IPS DF 6.9 (cell line): ENCODE measurements at regions not wholly inside any gene's neighbourhood (a gene's known extent, or its start where the extent isn't known, plus 50 kb on each side); places are given as distances from the start of the nearest gene placed in this dataset.

ENCODE experiments used
- DNase-seq: peaks from one replicate; pipeline ENCODE4 v3.0.0-alpha.2; 2013; ENCODE audit warnings: low read depth, low spot score
- H3K27ac ChIP-seq: one replicate; pipeline ENCODE4 v1.5.1; 2013; ENCODE audit warnings: low read length, control low read depth
- H3K27me3 ChIP-seq: 2 replicates; pipeline ENCODE4 v1.6.1; 2013; ENCODE audit warnings: mild to moderate bottlenecking, low read length; ENCODE audit not compliant: control insufficient read depth, insufficient read depth
- H3K36me3 ChIP-seq: 2 replicates; pipeline ENCODE4 v1.6.1; 2013; ENCODE audit warnings: low read length; ENCODE audit not compliant: control insufficient read depth, insufficient read depth
- H3K4me1 ChIP-seq: 2 replicates; pipeline ENCODE4 v1.6.1; 2013; ENCODE audit warnings: low read length; ENCODE audit not compliant: control insufficient read depth, insufficient read depth
- H3K4me3 ChIP-seq: 2 replicates; pipeline ENCODE4 v1.5.1; 2013; ENCODE audit warnings: mild to moderate bottlenecking, low read length
- H3K9me3 ChIP-seq: 2 replicates; pipeline ENCODE4 v1.6.1; 2013; ENCODE audit warnings: low read length, inconsistent platforms; ENCODE audit not compliant: control insufficient read depth, insufficient read depth
- WGBS: extraction: QIAGEN DNeasy Blood & Tissue Kit; methylation state at CpG from one replicate; pipeline ENCODE4 v1.1.7; 2013; ENCODE audit warnings: mixed read lengths, missing lambda C conversion rate; ENCODE audit not compliant: insufficient read length, insufficient coverage; 5-methylcytosine and 5-hydroxymethylcytosine counted together

DNA sequence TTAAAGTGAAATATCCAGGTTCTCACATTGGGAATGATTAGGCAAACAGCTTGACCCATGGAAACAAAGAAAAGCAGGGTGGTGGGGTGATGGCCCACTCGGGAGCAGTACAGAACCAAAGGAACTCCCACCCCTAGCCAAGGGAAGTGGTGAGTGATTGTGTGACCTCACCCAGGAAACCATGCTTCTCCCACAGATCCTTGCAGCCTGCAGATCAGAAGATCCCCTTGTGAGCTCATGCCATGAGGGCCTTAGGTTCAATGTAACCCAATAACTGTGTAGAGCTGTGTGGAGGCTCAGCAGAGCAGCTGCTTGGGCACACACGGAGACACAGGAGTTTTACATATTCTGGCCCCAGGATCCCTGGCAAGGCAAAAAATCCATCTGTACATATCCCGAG is 311.8 kb upstream of the DPYD start:
- no peak for DNase-seq
- no CpG with 5 or more reads among the region's 3 CpGs for WGBS
- H3K4me3 ChIP-seq: no peak overlapping the region
- H3K27ac ChIP-seq: no peak overlapping the region
- no peaks in the 10 kb centered on the region; the same call in 1 of the 2 replicates for H3K9me3 ChIP-seq
- no peaks in the 10 kb centered on the region for H3K27me3 ChIP-seq
- H3K36me3 ChIP-seq: no peaks in the 10 kb centered on the region
- no peaks in the 10 kb centered on the region for H3K4me1 ChIP-seq

DNA sequence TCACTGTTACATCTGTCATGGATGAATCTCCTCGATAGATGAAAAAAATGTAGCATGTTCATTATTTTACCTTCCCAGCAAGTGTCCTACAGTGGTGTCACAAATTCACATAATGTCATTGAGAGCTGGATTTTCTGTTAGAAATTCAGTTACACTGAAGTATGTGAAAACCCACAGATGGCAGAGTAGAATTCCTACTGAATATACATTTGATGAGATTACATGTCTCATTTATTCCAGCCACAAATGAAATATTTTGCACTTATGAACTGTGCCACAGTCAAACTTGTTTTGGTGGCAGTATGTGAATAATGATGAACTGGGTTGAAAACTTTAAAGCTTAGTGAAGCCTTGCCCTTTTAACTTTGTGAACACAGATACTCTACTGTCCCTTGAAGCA is 301.9 kb upstream of the DPYD start:
- H3K4me3 ChIP-seq: no peak overlapping the region
- no peak overlapping the region for H3K27ac ChIP-seq
- H3K36me3 ChIP-seq: no peaks in the 10 kb centered on the region
- no peak for DNase-seq
- no peaks in the 10 kb centered on the region for H3K9me3 ChIP-seq
- H3K4me1 ChIP-seq: no peaks in the 10 kb centered on the region
- no CpG with 5 or more reads among the region's 1 CpG for WGBS
- H3K27me3 ChIP-seq: no peaks in the 10 kb centered on the region

DNA sequence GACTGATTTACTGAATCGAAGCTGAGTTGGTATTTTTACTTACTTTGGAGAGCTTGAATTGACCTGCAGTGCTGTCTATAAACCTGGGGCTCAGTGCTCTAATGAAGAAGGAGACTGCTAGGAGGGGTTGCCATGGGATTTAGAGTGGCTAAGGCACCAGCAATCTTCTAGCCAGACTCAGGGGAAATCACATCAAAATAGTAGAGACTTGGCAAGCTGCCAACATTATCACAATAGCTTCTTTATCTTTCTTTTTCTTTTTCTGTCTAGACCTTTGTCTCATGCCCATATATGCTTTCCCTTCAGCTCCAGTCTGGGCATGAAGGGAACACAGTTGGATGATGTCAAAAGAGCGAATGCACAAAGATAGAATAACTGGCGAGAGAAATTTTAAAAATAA is 301.1 kb upstream of the DPYD start:
- no peak for DNase-seq
- Histone ChIP-seq H3K27ac (no peak overlapping the region), H3K4me1 (no peaks in the 10 kb centered on the region), H3K27me3 (no peaks in the 10 kb centered on the region), H3K36me3 (no peaks in the 10 kb centered on the region), H3K9me3 (no peaks in the 10 kb centered on the region), H3K4me3 (no peak overlapping the region)
- no CpG with 5 or more reads among the region's 3 CpGs for WGBS

DNA sequence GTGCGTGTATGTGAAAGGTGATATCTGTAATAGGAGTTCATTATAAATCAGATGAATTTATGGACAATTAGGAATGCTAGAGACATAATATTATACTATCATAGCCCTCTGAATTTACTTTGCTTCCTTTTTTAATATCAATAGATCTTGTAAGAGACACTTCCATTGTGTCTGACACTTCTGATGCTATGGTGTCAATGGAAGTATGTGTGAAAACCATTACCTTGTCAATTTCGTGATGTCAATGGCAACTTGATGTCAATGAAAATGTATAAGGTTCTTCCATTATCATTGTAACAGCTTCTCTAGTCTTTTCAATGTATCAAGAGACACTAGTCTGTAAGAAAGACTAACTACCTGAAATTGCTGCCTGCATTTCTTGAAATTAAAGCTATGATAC is 296.8 kb upstream of the DPYD start:
- Histone ChIP-seq H3K36me3 (no peaks in the 10 kb centered on the region), H3K4me3 (no peak overlapping the region), H3K27ac (no peak overlapping the region), H3K9me3 (no peaks in the 10 kb centered on the region), H3K4me1 (no peaks in the 10 kb centered on the region), H3K27me3 (no peaks in the 10 kb centered on the region)
- no CpG with 5 or more reads among the region's 2 CpGs for WGBS
- no peak for DNase-seq

DNA sequence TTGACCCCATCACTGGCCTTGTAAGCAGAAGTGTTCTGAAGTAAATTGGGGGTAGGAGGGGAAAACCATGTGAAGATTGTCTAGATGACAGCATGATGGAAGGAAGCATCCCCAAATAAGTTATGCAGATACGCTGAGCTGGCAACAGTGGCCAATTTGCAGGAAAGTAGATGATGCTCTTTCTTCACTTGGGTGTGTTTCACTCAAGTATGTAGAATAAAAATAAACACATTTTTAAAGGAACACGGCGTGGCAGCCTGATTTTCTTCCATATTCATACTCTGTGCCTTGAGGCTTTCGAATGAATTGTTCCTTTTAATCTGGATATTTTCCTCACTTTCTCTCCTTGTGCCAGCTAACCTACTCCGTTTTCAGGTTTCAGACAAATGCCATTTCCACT is 295.5 kb upstream of the DPYD start:
- Histone ChIP-seq H3K9me3 (no peaks in the 10 kb centered on the region), H3K4me3 (no peak overlapping the region), H3K27me3 (no peaks in the 10 kb centered on the region), H3K36me3 (no peaks in the 10 kb centered on the region), H3K27ac (no peak overlapping the region), H3K4me1 (no peaks in the 10 kb centered on the region)
- DNase-seq: no peak
- WGBS: no CpG with 5 or more reads among the region's 5 CpGs

DNA sequence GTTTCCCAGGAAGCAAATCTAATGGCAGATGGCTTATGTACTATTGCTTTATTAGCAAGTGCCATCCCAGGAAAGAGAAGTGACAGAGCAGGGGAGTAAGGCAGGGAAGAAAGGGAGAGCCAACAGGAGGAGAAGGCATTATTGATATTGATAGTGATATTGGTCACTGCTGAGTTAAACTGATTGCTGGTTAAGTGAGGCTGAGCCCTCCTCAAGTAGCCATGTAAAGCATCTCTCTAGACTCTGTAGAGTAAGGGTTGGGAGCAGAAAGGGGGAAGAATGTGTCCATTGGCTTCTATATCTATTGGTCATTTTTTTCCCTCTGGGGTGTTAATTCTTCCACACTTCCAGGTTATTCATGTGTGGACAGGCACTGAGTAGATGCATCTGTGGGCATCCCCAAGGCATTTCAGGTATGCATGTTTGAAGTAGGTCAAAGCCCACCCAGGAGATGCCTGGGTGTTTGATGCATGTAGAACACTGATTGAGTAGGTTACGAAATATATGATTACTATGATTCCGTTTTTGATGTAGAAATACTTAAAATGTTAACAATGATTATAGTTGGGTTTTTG is 290.5 kb upstream of the DPYD start:
- H3K4me3 ChIP-seq: no peak overlapping the region
- no peaks in the 10 kb centered on the region for H3K36me3 ChIP-seq
- no peak overlapping the region for H3K27ac ChIP-seq
- H3K27me3 ChIP-seq: peaks cover 3% of the 10 kb centered on the region; the same call in 1 of the 2 replicates
- H3K9me3 ChIP-seq: no peaks in the 10 kb centered on the region
- 100% methylated on average over 2 of the region's 2 CpGs for WGBS
- no peaks in the 10 kb centered on the region; the same call in 1 of the 2 replicates for H3K4me1 ChIP-seq
- DNase-seq: no peak

DNA sequence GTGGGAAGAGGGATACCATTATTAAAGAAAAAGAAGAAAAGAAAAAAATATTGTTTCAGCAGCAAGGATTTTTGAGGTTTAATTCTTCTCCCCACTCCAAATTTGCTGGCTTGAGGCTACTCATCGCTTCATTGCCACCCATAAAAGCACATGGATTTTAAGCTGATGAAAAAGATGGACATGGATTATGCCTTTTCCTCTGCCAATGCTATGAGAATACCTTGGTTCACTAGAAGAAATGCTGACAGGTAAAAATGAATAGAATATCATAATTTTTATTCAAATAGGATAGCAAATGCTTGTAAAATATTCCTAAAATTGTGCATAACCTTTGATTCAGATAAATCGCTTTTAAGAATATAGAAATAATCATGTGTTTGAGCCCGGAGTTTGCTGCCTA is 289.7 kb upstream of the DPYD start:
- Histone ChIP-seq H3K36me3 (no peaks in the 10 kb centered on the region), H3K4me1 (peaks cover 1% of the 10 kb centered on the region; the same call in 1 of the 2 replicates), H3K9me3 (no peaks in the 10 kb centered on the region), H3K4me3 (no peak overlapping the region), H3K27ac (no peak overlapping the region), H3K27me3 (peaks cover 5% of the 10 kb centered on the region; the same call in 1 of the 2 replicates)
- WGBS: no CpG with 5 or more reads among the region's 3 CpGs
- no peak for DNase-seq

DNA sequence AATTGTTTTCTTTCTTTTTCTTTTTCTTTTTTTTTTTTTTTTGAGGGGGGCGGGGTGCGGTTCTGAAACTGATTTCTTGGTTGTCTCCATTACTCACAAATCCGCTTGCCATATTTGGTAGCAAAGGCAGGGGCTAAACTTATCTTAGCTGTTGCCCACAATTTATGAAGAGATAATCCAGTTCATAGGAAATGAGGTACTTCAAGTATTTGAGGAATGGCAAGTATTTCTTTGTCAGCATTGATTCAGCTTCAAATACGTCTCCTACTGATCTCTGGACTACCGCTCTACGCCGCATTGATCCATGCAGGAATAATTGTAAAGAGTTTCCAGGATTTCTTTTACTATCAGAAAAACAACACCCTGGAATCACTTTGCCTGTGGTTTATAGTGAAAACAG is 289.2 kb upstream of the DPYD start:
- Histone ChIP-seq H3K4me1 (peaks cover 1% of the 10 kb centered on the region; the same call in 1 of the 2 replicates), H3K27ac (no peak overlapping the region)
- no CpG with 5 or more reads among the region's 7 CpGs for WGBS

DNA sequence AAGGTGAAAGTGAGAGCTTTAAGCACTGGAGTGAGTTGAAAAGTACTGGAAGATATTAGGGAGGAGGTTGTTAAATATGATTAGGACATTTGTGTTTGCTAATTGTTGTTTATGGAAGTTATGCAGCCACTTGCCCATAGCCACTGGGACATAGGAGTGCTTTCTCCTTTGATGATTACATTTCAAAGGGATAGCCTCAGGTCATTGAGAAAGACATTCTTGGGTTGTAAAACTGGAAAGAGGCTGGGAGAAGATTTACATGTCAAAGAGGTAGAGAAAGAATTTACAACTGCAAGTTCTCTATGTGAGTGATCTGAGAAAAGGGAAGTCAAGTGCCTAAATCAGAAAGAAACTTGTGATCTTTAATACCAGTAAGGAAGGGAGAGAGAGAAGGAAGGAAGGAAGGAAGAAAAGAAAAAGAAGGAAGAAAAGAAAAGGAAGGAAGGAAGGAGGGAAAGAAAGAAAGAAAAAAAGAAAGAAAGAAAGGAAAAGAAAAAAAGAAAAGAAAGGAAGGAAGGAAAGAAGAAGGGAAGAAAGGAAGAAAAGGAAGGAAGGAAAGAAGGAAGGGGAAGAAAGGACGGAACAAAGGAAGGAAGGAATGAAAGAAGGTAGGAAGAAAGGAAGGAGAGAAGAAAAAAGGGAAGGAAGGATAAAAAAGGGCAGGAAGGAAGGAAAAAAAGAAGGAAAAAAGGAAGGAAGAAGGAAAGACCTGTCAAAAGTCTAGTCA is 284.6 kb upstream of the DPYD start:
- DNase-seq: peak; percentile 18
- Histone ChIP-seq H3K4me1 (peaks cover 1% of the 10 kb centered on the region; the same call in 1 of the 2 replicates), H3K27ac (no peak overlapping the region)

More for the DNA sequence above, 289.2 kb upstream of the DPYD start:
- DNase-seq: no peak
- peaks cover 5% of the 10 kb centered on the region; the same call in 1 of the 2 replicates for H3K27me3 ChIP-seq
- H3K36me3 ChIP-seq: no peaks in the 10 kb centered on the region
- no peaks in the 10 kb centered on the region for H3K9me3 ChIP-seq
- no peak overlapping the region for H3K4me3 ChIP-seq

DNA sequence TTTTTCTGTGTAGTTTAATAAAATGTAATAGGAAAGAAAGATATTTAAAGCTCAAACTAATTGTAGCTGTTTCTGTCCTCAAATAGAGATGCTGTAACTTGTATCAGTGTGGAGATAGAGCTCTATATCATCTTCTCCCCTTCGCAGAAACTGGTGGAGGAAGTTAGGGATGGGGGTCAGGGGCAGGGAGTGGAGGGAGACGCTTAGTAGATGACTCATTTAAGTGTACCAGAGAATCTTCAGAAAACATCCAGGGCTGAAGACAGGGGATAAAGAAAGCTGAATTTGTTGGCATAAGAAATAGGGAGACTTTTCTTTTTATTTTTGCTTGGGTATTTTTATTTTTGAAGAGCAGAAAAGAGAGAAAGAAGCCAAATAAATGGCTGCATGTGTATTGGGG is 282.6 kb upstream of the DPYD start:
- no peak overlapping the region for H3K27ac ChIP-seq
- whole genome bisulfite sequencing: no CpG with 5 or more reads among the region's 2 CpGs
- peaks cover 1% of the 10 kb centered on the region; the same call in 1 of the 2 replicates for H3K4me1 ChIP-seq
- no peak for DNase-seq
- H3K9me3 ChIP-seq: no peaks in the 10 kb centered on the region
- no peak overlapping the region for H3K4me3 ChIP-seq
- H3K36me3 ChIP-seq: no peaks in the 10 kb centered on the region
- H3K27me3 ChIP-seq: peaks cover 12% of the 10 kb centered on the region; the same call in 1 of the 2 replicates

More for the DNA sequence above, 284.6 kb upstream of the DPYD start:
- Histone ChIP-seq H3K27me3 (peaks cover 12% of the 10 kb centered on the region; the same call in 1 of the 2 replicates), H3K36me3 (no peaks in the 10 kb centered on the region), H3K9me3 (no peaks in the 10 kb centered on the region), H3K4me3 (no peak overlapping the region)
- WGBS: 82% methylated on average over 1 of the region's 1 CpG
